Ectodermal cell (in vitro differentiated cells): ENCODE measurements at regions not wholly inside any gene's neighbourhood (a gene's known extent, or its start where the extent isn't known, plus 50 kb on each side); places are given as distances from the start of the nearest gene placed in this dataset.

Experiments used
- H3K27ac ChIP-seq: 2 replicates; pipeline ENCODE4 v1.7.0; 2013; ENCODE audit warnings: mild to moderate bottlenecking, low read depth, low read length; ENCODE audit not compliant: insufficient read depth, poor library complexity, severe bottlenecking
- H3K27me3 ChIP-seq: 2 replicates; pipeline ENCODE4 v1.7.0; 2013; ENCODE audit warnings: mild to moderate bottlenecking, low read length; ENCODE audit not compliant: insufficient read depth, control insufficient read depth, poor library complexity, severe bottlenecking
- H3K36me3 ChIP-seq: one replicate; pipeline ENCODE4 v1.7.0; 2013; ENCODE audit warnings: low read length; ENCODE audit not compliant: control insufficient read depth, insufficient read depth
- H3K4me1 ChIP-seq: one replicate; pipeline ENCODE4 v1.7.0; 2013; ENCODE audit warnings: low read length; ENCODE audit not compliant: control insufficient read depth, insufficient read depth
- H3K4me3 ChIP-seq: 2 replicates; pipeline ENCODE4 v1.7.0; 2013; ENCODE audit warnings: low read depth, low read length, control low read depth; ENCODE audit not compliant: insufficient read depth
- H3K9me3 ChIP-seq: 2 replicates; pipeline ENCODE4 v1.7.0; 2013; ENCODE audit warnings: mild to moderate bottlenecking, low read length, moderate library complexity; ENCODE audit not compliant: control insufficient read depth
- WGBS, 2 experiments: methylation state at CpG; one replicate each; pipeline ENCODE4 v1.1.7; 2013; ENCODE audit warnings: missing lambda C conversion rate in 2 of 2; 5-methylcytosine and 5-hydroxymethylcytosine counted together

- no peak overlapping the region for H3K4me3 ChIP-seq
- H3K36me3 ChIP-seq = no peaks in the 10 kb centered on the region
- WGBS, 2 experiments = 90 to 92% methylated on average over 1 of the region's 1 CpG
- H3K9me3 ChIP-seq = no peaks in the 10 kb centered on the region
- H3K27me3 ChIP-seq = no peaks in the 10 kb centered on the region
- H3K4me1 ChIP-seq = no peaks in the 10 kb centered on the region
- no peak overlapping the region for H3K27ac ChIP-seq
These were observed 100.5 kb upstream of the TPK1 start for GRCh38 chr7:144936314-144936713.

- 91% methylated on average over 4 to 6 of the region's 6 CpGs for WGBS, 2 experiments
- Histone ChIP-seq H3K36me3 (no peaks in the 10 kb centered on the region), H3K4me3 (no peak overlapping the region), H3K4me1 (peaks cover 11% of the 10 kb centered on the region), H3K27ac (no peak overlapping the region), H3K9me3 (no peaks in the 10 kb centered on the region), H3K27me3 (no peaks in the 10 kb centered on the region)
These were observed 74.6 kb upstream of the TPK1 start for GRCh38 chr7:144910411-144910810.

DNA sequence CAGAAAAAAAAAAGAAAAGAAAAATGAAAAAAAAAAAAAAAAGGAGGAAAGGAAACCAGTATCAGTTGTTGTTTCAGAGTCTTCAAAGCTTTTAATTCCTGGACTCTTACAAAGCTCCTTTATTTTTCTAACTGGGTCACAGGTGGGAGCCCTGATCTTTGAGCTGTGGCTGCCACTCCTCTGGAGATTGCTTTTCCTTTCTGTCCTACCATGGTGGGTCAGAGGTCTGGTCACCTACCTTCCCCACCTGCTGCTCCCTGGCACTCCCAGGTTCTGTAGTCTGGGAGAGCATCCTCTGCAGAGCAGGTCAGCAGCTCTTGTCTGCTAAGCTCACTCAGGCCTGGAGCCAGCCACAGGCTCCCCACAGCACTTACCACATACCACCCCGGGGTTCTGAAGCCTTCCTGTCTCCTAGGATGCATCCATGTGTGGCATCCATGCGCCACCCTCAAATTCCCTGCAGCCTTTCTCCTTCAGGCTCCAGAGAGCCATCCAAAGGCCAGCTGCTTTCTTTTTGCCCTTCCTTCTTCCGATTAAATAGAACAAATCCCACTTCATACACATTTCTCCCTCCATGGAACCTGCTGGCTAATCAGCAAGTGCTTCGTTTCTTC, 73.2 kb upstream of the TPK1 start:
- Histone ChIP-seq H3K4me1 (peaks cover 11% of the 10 kb centered on the region), H3K36me3 (no peaks in the 10 kb centered on the region), H3K27me3 (no peaks in the 10 kb centered on the region), H3K4me3 (no peak overlapping the region), H3K9me3 (no peaks in the 10 kb centered on the region), H3K27ac (peak overlapping the region; percentile 3)
- WGBS, 2 experiments = 79 to 80% methylated on average over 4 of the region's 4 CpGs

DNA sequence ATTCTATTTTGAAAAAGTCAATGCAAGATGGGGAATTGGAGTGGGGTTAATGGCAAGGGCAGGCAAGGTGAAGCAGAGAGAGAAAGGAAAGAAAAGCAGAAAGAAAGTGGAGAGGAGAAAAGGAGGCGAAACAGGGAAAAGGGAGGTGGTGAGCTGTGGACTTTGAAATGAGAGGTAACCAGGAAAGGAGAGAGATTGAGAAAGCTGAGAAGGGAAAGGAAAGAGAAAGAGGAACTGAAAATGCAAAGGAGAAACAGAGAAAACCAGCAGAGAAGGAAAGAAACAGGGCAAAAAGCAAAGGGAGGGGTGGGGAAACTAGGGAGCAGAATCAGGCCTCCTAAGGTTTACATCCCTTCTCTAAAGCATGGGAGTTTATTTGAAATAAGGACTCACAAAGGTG, 72.5 kb upstream of the TPK1 start:
- no peak overlapping the region for H3K4me3 ChIP-seq
- no peaks in the 10 kb centered on the region for H3K9me3 ChIP-seq
- WGBS, 2 experiments = 94 to 95% methylated on average over 1 of the region's 1 CpG

DNA sequence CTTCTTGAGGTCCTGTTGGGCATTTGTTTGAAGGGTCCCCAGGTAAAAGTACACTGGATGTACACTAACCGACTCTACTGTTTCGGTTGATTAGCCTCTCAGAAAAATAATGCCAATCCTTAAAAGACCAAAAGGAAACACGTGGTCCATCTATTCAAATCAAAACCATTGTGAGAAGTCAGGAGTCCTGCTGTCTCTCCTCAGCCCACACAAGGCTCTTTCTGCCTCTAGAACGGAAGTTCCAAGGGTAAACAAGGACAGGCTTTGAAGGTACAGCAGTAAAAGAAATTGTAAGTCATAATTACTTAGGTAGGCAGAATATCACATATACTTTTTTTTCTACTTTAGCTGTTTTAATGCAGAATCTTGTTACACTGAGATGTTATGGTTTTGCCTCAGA, 71.7 kb upstream of the TPK1 start:
- Histone ChIP-seq H3K27me3 (no peaks in the 10 kb centered on the region), H3K4me1 (peaks cover 11% of the 10 kb centered on the region), H3K27ac (no peak overlapping the region), H3K4me3 (no peak overlapping the region), H3K9me3 (no peaks in the 10 kb centered on the region), H3K36me3 (no peaks in the 10 kb centered on the region)
- WGBS, 2 experiments = 42 to 54% methylated on average over 4 of the region's 4 CpGs

More for the DNA sequence above, 72.5 kb upstream of the TPK1 start:
- Histone ChIP-seq H3K27ac (no peak overlapping the region), H3K36me3 (no peaks in the 10 kb centered on the region), H3K4me1 (peaks cover 11% of the 10 kb centered on the region), H3K27me3 (no peaks in the 10 kb centered on the region)

DNA sequence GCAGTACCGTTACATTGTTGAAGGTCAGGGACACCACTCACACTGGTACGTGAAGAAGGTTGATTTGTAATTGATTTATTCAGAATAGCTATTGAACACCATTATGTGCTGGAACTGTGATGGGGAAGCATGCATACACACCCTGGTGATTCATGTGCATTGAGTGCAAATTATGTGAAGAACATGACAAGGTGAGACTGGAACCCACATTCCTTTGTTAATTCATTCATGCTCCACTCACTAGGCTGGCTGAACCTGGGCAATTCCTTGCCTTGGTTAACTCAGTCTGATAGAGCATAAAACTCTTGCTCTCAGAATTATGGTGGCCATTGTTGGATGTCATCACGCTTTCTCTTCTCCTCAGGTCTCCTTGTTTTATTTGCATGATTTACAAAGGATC, 67.3 kb upstream of the TPK1 start:
- Histone ChIP-seq H3K36me3 (no peaks in the 10 kb centered on the region), H3K4me3 (no peak overlapping the region), H3K9me3 (no peaks in the 10 kb centered on the region), H3K27ac (no peak overlapping the region), H3K4me1 (no peaks in the 10 kb centered on the region), H3K27me3 (no peaks in the 10 kb centered on the region)
- 88 to 93% methylated on average over 3 of the region's 3 CpGs for WGBS, 2 experiments

- H3K4me1 ChIP-seq = no peaks in the 10 kb centered on the region
- WGBS, 2 experiments = 91 to 95% methylated on average over 3 of the region's 3 CpGs
- H3K36me3 ChIP-seq = no peaks in the 10 kb centered on the region
- no peaks in the 10 kb centered on the region for H3K27me3 ChIP-seq
- H3K4me3 ChIP-seq = no peak overlapping the region
- H3K9me3 ChIP-seq = no peaks in the 10 kb centered on the region
- no peak overlapping the region for H3K27ac ChIP-seq
These were observed 56.9 kb upstream of the TPK1 start for GRCh38 chr7:144892761-144893160.
